CD4-positive, CD25-positive, alpha-beta regulatory T cell (primary cell): ENCODE measurements at regions not wholly inside any gene's neighbourhood (a gene's known extent, or its start where the extent isn't known, plus 50 kb on each side); places are given as distances from the start of the nearest gene placed in this dataset.

ENCODE experiments used
- ATAC-seq, 2 donors: fragments of 150-1000 bp; cut with Tn5 transposase; one replicate each; pipeline ENCODE4 v1.10.0; 2021; ENCODE audit warnings: low read depth in 2 of 2, moderate number of reproducible peaks in 2 of 2, moderate library complexity in 1 of 2
- DNase-seq, 3 donors: peaks; one replicate each; pipeline versions ENCODE4 v3.0.0 to v3.0.0-alpha.2; 2012 to 2022; ENCODE audit warnings: mixed read lengths in 1 of 3
- H3K27ac ChIP-seq: one replicate; pipeline ENCODE4 v1.7.0; 2013; ENCODE audit warnings: mild to moderate bottlenecking, low read length; ENCODE audit not compliant: insufficient read depth, poor library complexity, severe bottlenecking
- H3K27me3 ChIP-seq: one replicate; pipeline ENCODE4 v1.7.0; 2013; ENCODE audit warnings: low read length; ENCODE audit not compliant: control insufficient read depth, insufficient read depth
- H3K36me3 ChIP-seq: one replicate; pipeline ENCODE4 v1.7.0; 2013; ENCODE audit warnings: mild to moderate bottlenecking, low read length, moderate library complexity; ENCODE audit not compliant: control insufficient read depth, insufficient read depth
- H3K4me1 ChIP-seq: 2 replicates; pipeline ENCODE4 v1.7.0; 2013; ENCODE audit warnings: mild to moderate bottlenecking, low read length; ENCODE audit not compliant: insufficient read depth, control insufficient read depth, poor library complexity, severe bottlenecking
- H3K4me3 ChIP-seq: one replicate; pipeline ENCODE4 v1.7.0; 2013; ENCODE audit warnings: low read depth, mild to moderate bottlenecking, low read length, moderate library complexity
- H3K9me3 ChIP-seq, 2 experiments: 1 replicate in 1 of 2; 2 replicates in 1 of 2; pipeline ENCODE4 v1.7.0; 2013; ENCODE audit warnings: low read length in 2 of 2, mild to moderate bottlenecking in 1 of 2, moderate library complexity in 1 of 2; ENCODE audit not compliant: control insufficient read depth in 2 of 2
- H3K27ac Mint-ChIP-seq, 3 donors: one replicate each; pipeline ENCODE4 v1.8.0; 2020 to 2022; ENCODE audit warnings: mild to moderate bottlenecking in 3 of 3, mixed read lengths in 3 of 3, moderate library complexity in 2 of 3
- H3K27me3 Mint-ChIP-seq: one replicate; pipeline ENCODE4 v1.8.0; 2022; ENCODE audit warnings: mild to moderate bottlenecking, mixed read lengths
- H3K36me3 Mint-ChIP-seq: one replicate; pipeline ENCODE4 v1.8.0; 2020; ENCODE audit warnings: mixed read lengths
- H3K4me1 Mint-ChIP-seq, 4 donors: one replicate each; pipeline ENCODE4 v1.8.0; 2020 to 2022; ENCODE audit warnings: mixed read lengths in 4 of 4, mild to moderate bottlenecking in 1 of 4
- H3K4me3 Mint-ChIP-seq, 4 donors: one replicate each; pipeline ENCODE4 v1.8.0; 2020 to 2022; ENCODE audit warnings: mild to moderate bottlenecking in 4 of 4, mixed read lengths in 4 of 4, moderate library complexity in 3 of 4
- H3K9me3 Mint-ChIP-seq, 7 donors: one replicate each; pipeline ENCODE4 v1.8.0; 2020 to 2022; ENCODE audit warnings: mixed read lengths in 7 of 7, mild to moderate bottlenecking in 3 of 7, moderate library complexity in 2 of 7

DNA sequence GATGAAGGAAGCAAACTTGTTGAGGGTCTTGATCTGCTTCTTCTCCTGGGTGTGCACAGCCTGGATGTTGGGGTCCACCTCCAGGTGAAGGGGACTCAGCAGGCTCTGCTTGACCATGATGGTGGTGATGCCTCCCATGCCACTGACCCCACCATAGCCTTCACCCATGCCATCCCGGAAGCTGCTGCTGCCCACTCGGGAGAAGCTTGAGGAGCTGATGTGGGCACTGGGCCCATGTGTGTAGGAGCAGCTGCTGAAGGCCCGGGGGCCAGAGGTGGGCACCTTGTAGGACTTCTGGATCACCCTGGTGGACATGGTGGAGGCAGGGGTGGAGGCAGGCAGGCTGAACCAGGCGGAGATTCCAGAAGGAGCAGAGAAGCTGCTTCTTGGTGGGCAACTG is 432.7 kb upstream of the DIPK2B start:
- H3K4me1 ChIP-seq, result no peaks in the 10 kb centered on the region
- Mint-ChIP-seq H3K4me1 (no peaks in the 10 kb centered on the region), H3K36me3 (no peaks in the 10 kb centered on the region), H3K9me3 (peaks cover 0 to 5% (median 0%) of the 10 kb centered on the region in 7 donors), H3K27me3 (peaks cover 6% of the 10 kb centered on the region), H3K4me3 (no peak overlapping the region), H3K27ac (no peak overlapping the region)
- ATAC-seq, result no peak
- H3K27me3 ChIP-seq, result no peaks in the 10 kb centered on the region
- no peak overlapping the region for H3K4me3 ChIP-seq
- no peak for DNase-seq
- H3K27ac ChIP-seq, result no peak overlapping the region
- H3K9me3 ChIP-seq, result no peaks in the 10 kb centered on the region
- no peaks in the 10 kb centered on the region for H3K36me3 ChIP-seq

DNA sequence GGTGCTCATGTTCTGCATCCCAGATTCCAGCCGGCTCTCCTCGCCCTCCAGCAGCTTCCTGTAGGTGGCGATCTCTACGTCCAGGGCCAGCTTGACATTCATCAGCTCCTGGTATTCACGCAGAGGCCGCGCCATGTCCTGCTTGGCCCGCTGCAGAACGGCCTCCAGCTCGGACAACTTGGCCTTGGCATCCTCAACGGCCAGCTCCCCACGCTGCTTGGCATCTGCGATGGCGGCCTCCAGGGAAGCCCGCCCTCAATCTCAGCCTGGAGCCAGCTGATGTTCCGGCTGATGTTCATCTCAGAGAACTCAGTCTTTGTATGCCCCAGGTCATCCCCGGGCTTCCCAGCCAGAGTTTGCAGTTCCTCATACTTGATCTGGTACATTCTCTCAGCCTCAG is 431.8 kb upstream of the DIPK2B start:
- Histone ChIP-seq H3K4me3 (no peak overlapping the region), H3K27me3 (no peaks in the 10 kb centered on the region), H3K36me3 (no peaks in the 10 kb centered on the region), H3K4me1 (no peaks in the 10 kb centered on the region), H3K9me3 (no peaks in the 10 kb centered on the region), H3K27ac (no peak overlapping the region)
- no peaks in the 10 kb centered on the region for H3K36me3 Mint-ChIP-seq
- ATAC-seq, result no peak
- no peak for DNase-seq
- peaks cover 6% of the 10 kb centered on the region for H3K27me3 Mint-ChIP-seq
- H3K9me3 Mint-ChIP-seq, result peaks cover 0 to 2% (median 0%) of the 10 kb centered on the region in 7 donors
- H3K27ac Mint-ChIP-seq, result no peak overlapping the region
- H3K4me3 Mint-ChIP-seq, result no peak overlapping the region
- H3K4me1 Mint-ChIP-seq, result no peaks in the 10 kb centered on the region

- peaks cover 0 to 4% (median 0%) of the 10 kb centered on the region in 7 donors for H3K9me3 Mint-ChIP-seq
- Histone ChIP-seq H3K9me3 (no peaks in the 10 kb centered on the region), H3K27me3 (no peaks in the 10 kb centered on the region), H3K27ac (no peak overlapping the region), H3K4me3 (no peak overlapping the region), H3K4me1 (no peaks in the 10 kb centered on the region), H3K36me3 (no peaks in the 10 kb centered on the region)
- H3K27ac Mint-ChIP-seq, result no peak overlapping the region
- H3K4me1 Mint-ChIP-seq, result no peaks in the 10 kb centered on the region
- no peaks in the 10 kb centered on the region for H3K27me3 Mint-ChIP-seq
- DNase-seq (no peak), ATAC-seq (no peak)
- no peak overlapping the region for H3K4me3 Mint-ChIP-seq
- H3K36me3 Mint-ChIP-seq, result no peaks in the 10 kb centered on the region
These were observed 429.4 kb upstream of the DIPK2B start for GRCh38 chrX:45630078-45630477.

DNA sequence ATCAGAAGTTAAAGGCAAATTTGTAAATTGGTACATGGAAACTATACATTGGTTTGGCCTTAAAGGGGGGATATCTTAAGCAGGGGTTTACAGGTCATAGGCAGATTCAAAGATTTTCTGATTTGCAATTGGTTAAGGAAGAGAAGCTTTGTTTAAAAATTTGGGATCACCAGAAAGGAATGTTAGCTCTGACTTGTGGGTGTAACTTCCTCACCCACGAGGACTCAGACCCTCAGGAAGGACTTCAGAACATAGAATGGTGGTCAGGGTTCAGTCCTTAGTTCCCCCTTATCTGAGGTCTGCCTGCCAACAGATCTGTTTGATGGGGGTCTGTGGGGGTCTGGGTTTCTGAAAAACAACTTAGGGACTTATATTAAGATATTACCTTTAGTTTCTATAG is 427.4 kb upstream of the DIPK2B start:
- Histone ChIP-seq H3K27ac (no peak overlapping the region), H3K36me3 (no peaks in the 10 kb centered on the region), H3K27me3 (no peaks in the 10 kb centered on the region), H3K4me3 (no peak overlapping the region), H3K4me1 (no peaks in the 10 kb centered on the region), H3K9me3 (no peaks in the 10 kb centered on the region)
- Mint-ChIP-seq H3K4me1 (no peaks in the 10 kb centered on the region), H3K27ac (no peak overlapping the region), H3K4me3 (no peak overlapping the region), H3K27me3 (no peaks in the 10 kb centered on the region), H3K36me3 (no peaks in the 10 kb centered on the region), H3K9me3 (peaks cover 0 to 4% (median 0%) of the 10 kb centered on the region in 7 donors)
- DNase-seq (no peak), ATAC-seq (no peak)

GRCh38 chrX:45623266-45623665 is 422.6 kb upstream of the DIPK2B start:
- no peak overlapping the region for H3K4me3 Mint-ChIP-seq
- H3K27ac ChIP-seq, result no peak overlapping the region
- peaks cover 0 to 7% (median 2%) of the 10 kb centered on the region in 7 donors for H3K9me3 Mint-ChIP-seq

GRCh38 chrX:45622538-45622937 is 421.9 kb upstream of the DIPK2B start:
- Histone ChIP-seq H3K4me1 (no peaks in the 10 kb centered on the region), H3K27ac (no peak overlapping the region), H3K27me3 (no peaks in the 10 kb centered on the region), H3K36me3 (no peaks in the 10 kb centered on the region), H3K9me3 (no peaks in the 10 kb centered on the region), H3K4me3 (no peak overlapping the region)
- no peaks in the 10 kb centered on the region for H3K4me1 Mint-ChIP-seq
- H3K27ac Mint-ChIP-seq, result no peak overlapping the region
- ATAC-seq, result no peak
- H3K36me3 Mint-ChIP-seq, result no peaks in the 10 kb centered on the region
- no peaks in the 10 kb centered on the region for H3K27me3 Mint-ChIP-seq
- H3K9me3 Mint-ChIP-seq, result peaks cover 0 to 7% (median 3%) of the 10 kb centered on the region in 7 donors
- DNase-seq, result no peak
- H3K4me3 Mint-ChIP-seq, result no peak overlapping the region

More at GRCh38 chrX:45623266-45623665, 422.6 kb upstream of the DIPK2B start:
- no peaks in the 10 kb centered on the region for H3K4me1 Mint-ChIP-seq
- H3K4me1 ChIP-seq, result no peaks in the 10 kb centered on the region
- DNase-seq (no peak), ATAC-seq (no peak)
- no peak overlapping the region for H3K27ac Mint-ChIP-seq
- no peaks in the 10 kb centered on the region for H3K36me3 ChIP-seq
- H3K27me3 Mint-ChIP-seq, result no peaks in the 10 kb centered on the region
- H3K4me3 ChIP-seq, result no peak overlapping the region
- no peaks in the 10 kb centered on the region for H3K36me3 Mint-ChIP-seq
- H3K27me3 ChIP-seq, result no peaks in the 10 kb centered on the region
- no peaks in the 10 kb centered on the region for H3K9me3 ChIP-seq

DNA sequence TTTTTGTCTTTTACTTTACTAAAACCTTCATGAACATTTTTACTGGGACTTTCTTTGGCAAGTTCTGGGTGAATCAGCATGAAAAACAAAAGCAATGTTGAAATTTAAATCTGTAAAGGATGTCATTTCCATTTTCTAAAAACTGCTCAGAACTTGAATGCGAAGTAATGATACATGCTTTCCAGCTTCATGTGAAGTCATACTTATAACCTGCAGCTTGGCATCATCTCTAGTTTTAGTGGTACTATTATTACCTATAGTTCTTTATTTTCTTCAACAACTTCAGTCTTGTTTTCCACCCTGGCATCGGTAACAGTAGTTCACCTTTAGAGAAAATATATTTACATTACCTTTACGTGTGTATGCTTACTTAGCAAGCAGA is 421.4 kb upstream of the DIPK2B start:
- no peaks in the 10 kb centered on the region for H3K4me1 Mint-ChIP-seq
- H3K36me3 ChIP-seq, result no peaks in the 10 kb centered on the region
- no peaks in the 10 kb centered on the region for H3K27me3 ChIP-seq
- no peak overlapping the region for H3K27ac Mint-ChIP-seq
- H3K27me3 Mint-ChIP-seq, result no peaks in the 10 kb centered on the region
- H3K27ac ChIP-seq, result no peak overlapping the region
- H3K4me3 Mint-ChIP-seq, result no peak overlapping the region
- ATAC-seq (no peak), DNase-seq (no peak)
- H3K9me3 Mint-ChIP-seq, result peaks cover 0 to 7% (median 3%) of the 10 kb centered on the region in 7 donors
- no peaks in the 10 kb centered on the region for H3K36me3 Mint-ChIP-seq
- no peak overlapping the region for H3K4me3 ChIP-seq
- H3K4me1 ChIP-seq, result no peaks in the 10 kb centered on the region
- no peaks in the 10 kb centered on the region for H3K9me3 ChIP-seq

- H3K9me3 Mint-ChIP-seq, result peaks cover 0 to 7% (median 3%) of the 10 kb centered on the region in 7 donors
- H3K36me3 Mint-ChIP-seq, result no peaks in the 10 kb centered on the region
- ATAC-seq, result no peak
- no peaks in the 10 kb centered on the region for H3K27me3 ChIP-seq
- DNase-seq, result peak in 1 of 3 donors; percentile 1
- no peak overlapping the region for H3K4me3 Mint-ChIP-seq
- no peaks in the 10 kb centered on the region for H3K4me1 ChIP-seq
- no peaks in the 10 kb centered on the region for H3K36me3 ChIP-seq
- H3K27ac ChIP-seq, result no peak overlapping the region
- H3K9me3 ChIP-seq, result no peaks in the 10 kb centered on the region
- H3K4me3 ChIP-seq, result no peak overlapping the region
- H3K27ac Mint-ChIP-seq, result peak overlapping the region in 1 of 3 donors; percentile 43
- H3K4me1 Mint-ChIP-seq, result no peaks in the 10 kb centered on the region
- H3K27me3 Mint-ChIP-seq, result no peaks in the 10 kb centered on the region
These were observed 420.8 kb upstream of the DIPK2B start for GRCh38 chrX:45621376-45622041.
